GM18519 (cell line): ENCODE measurements at regions not wholly inside any gene's neighbourhood (a gene's known extent, or its start where the extent isn't known, plus 50 kb on each side); places are given as distances from the start of the nearest gene placed in this dataset.
"Not testable (repeated sequence)": the region's sequence is repeated elsewhere in the genome, so short reads cannot be mapped to it uniquely, and the experiment has no call there.

Source experiments
- ATAC-seq: cut with Tn5 transposase; IDR thresholded peaks from one replicate; pipeline ENCODE4 v1.9.1; 2021; ENCODE audit warnings: mild to moderate bottlenecking, moderate library complexity; ENCODE audit not compliant: unreplicated experiment, low FRiP score

DNA sequence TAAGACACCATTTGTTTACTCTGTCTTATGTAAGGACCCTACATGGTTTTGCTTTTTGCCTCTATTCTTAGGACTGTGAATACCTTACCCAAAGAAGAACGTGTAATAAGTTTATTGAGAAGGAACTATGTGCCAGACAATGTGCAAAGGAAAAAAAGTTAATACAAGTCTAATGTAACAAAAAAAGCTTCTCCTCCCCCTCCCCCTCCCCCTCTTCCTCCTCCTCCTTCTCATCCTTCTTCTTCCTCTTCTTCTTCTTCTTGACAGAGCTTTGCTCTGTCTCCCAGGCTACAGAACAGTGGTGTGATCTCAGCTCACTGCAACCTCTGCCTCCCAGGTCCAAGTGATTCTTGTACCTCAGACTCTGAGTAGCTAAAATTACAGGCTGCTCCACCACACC, 50.9 kb upstream of the MITF start:
- no peak for ATAC-seq

- no peak for ATAC-seq
These were observed 51.6 kb upstream of the MITF start for GRCh38 chr3:69687641-69688040.

- no peak for ATAC-seq
These were observed 53.2 kb upstream of the MITF start for GRCh38 chr3:69686056-69686455.

GRCh38 chr3:69684309-69684961, 54.8 kb upstream of the MITF start:
- no peak for ATAC-seq

GRCh38 chr3:69683082-69683806, 56.0 kb upstream of the MITF start:
- no peak for ATAC-seq

- ATAC-seq = not testable (repeated sequence)
These were observed 61.8 kb upstream of the MITF start for GRCh38 chr3:69677456-69677855.

GRCh38 chr3:69675786-69676530, 63.3 kb upstream of the MITF start:
- no peak for ATAC-seq

DNA sequence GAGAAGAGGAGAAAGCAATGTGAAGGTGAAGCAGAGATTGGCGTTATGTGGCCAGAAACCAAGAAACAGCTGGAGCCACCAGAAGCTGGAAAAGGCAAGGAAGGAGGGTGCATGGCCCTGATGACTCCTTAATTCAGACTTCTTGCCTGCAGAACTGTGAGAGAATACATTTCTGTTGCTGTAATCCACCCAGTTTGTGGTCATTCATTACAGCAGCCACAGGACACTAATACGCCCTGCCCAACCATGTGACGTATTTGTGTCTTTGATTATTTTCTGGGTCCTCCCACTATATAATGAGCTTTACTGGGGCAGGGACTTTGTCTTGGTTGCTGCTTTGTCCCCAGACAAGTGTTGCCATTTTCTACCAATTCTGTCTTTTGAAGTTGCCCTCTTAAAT, 64.5 kb upstream of the MITF start:
- no peak for ATAC-seq

DNA sequence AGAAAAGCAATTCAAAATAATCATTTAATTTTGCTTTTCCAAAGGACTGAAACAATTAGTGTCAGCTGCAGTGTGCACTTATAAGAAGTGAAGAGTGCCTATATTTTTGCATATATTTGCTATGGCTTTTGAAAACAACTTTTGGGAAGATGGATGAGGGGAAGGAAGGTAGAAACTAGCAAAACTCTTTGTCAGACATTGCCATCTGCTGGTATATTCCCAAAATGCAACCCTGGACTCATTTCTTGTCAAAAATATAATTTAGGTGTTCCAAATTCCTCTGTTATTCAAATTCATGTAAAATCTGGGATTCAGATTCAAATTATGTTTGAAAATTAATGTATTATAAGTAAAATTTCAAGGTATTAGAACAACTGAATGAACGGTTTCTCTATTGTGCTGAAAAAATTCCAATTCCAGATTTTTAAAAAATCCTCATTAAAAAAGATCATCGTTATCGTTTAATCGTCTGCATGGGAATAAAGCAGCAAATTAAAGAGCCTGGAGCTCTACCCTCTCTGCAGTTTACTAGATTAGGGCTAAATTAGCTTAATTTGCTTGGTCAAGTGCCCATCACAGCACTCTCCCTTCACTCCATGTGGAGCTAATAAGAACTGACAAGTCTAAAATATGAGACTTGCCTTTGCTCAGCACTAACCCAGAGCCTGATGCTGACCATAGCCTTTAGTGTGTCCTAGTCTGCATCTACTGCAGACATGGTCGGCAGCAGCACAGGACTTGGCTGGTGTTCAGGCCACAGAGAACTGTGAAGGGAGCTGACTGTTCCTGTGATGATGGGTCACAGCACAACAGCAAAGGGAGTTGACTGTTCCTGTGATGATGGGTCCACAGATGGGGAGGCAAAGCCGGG, 67.9 kb upstream of the MITF start:
- ATAC-seq = no peak

- no peak for ATAC-seq
These were observed 70.2 kb upstream of the MITF start for GRCh38 chr3:69669070-69669469.

- no peak for ATAC-seq
These were observed 74.1 kb upstream of the MITF start for GRCh38 chr3:69665026-69665737.

DNA sequence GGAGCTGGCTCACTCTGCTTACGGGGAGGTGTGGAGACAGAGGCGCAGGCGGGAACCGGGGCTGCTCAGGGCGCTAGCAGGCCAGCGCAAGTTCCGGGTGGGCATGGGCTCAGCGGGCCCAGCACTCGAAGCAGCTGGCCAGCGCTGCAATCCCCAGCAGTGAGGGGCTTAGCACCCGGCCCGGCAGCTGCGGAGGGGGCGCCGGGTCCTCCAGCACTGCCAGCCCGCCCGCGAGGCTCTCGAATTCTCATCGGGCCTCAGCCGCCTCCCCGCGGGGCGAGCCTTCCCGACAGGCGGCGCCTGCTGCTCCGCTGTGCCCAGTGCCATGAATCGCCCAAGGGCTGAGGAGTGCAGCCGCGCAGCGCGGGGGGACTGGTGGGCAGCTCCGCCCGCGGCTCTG, 78.6 kb upstream of the MITF start:
- ATAC-seq = no peak

- no peak for ATAC-seq
These were observed 79.9 kb upstream of the MITF start for GRCh38 chr3:69659180-69659910.

GRCh38 chr3:69658514-69659140, 80.6 kb upstream of the MITF start:
- no peak for ATAC-seq

- not testable (repeated sequence) for ATAC-seq
These were observed 82.2 kb upstream of the MITF start for GRCh38 chr3:69657030-69657429.

GRCh38 chr3:69651765-69652164, 87.5 kb upstream of the MITF start:
- no peak for ATAC-seq

- no peak for ATAC-seq
These were observed 89.2 kb upstream of the MITF start for GRCh38 chr3:69650066-69650419.

- no peak for ATAC-seq
These were observed 89.9 kb upstream of the MITF start for GRCh38 chr3:69649120-69650065.
